ENCODE measurements at regions not wholly inside any gene's neighbourhood (a gene's known extent, or its start where the extent isn't known, plus 50 kb on each side); places are given as distances from the start of the nearest gene placed in this dataset.

DNA sequence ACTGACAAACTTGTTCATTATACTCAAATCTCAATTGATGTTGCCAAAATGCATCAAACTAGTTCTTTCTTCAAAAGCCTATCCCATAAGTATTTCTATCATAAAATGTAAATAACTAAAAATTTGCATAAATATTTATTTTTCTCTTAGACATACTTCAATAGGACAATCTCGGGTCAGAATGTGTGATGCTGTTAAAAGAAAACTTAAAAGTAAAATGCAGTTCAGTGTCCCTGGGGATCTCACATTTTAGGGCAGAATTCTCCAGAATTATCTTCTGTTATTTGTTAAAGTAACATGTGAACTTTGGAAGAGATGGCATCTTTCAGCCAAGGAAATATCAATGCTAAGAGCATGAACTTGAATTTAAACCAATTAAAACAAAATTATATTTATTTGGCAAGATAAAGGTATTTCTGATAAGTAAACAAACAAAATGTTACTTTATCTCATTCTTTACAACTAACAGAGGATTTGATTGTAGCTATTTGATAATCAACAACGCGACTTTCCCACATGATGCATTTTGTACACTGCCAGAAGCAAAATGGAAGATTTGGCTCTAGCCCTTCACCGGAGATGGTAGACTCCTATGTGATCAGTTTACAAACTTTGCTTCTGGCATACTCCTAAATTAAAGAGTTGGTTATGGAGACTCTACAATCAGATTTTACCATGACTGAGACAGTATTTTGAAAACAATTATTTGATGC is 169.5 kb upstream of the EDNRB start:
- intact Hi-C loops (cut with DNase I): no loop called here

DNA sequence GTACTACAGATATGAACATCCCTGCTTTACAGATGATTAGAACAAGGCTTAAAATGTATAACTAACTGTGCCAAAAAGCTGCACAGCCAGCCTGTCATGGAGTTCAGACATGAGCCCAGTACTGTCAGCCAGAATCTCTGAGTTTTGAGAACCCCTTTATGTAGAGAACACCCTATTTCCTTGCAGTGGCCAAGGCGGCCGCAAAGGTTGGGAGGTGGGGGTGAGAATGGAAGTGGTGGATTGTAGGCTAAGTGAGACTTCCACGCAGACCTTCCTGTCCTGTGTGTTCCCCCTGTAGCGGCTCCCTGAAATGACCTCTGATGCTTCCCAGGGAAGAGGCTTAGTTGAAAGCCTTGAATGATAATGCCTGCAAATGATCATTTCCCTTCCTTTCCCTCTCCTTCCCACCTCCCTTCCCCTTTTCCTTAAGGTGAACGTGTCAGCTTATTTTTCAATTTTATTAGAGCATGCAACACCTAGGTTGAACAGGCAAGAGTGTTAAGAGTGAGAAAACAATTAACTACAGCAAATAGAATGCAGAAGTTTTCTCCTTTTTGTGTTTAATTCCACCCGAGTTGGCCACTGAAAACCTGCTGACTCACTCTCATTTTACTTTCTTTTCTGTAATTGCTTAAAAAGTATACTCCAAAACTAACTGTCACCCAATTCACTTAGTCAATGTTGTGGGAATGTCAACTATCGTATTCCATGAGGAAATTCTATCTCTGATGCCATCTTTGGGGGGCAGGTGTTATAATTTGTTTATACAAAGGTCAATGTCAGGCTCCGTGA is 167.0 kb upstream of the EDNRB start:
- ATAC-seq: peak in 2 of 4 donors; percentile 11 to 26
- 21% methylated on average over 7 of the region's 8 CpGs for WGBS (ENCODE audit: insufficient coverage, low coverage, low lambda C conversion rate, missing lambda C conversion rate)
- H3K36me3 ChIP-seq: no peaks in the 10 kb centered on the region
- H3K4me1 ChIP-seq: no peaks in the 10 kb centered on the region
- no peak overlapping the region for H3K27ac ChIP-seq
- TF ChIP-seq POLR2A (IDR thresholded peaks at IDR 0.05): no peak
- TF ChIP-seq, protein P1, sequence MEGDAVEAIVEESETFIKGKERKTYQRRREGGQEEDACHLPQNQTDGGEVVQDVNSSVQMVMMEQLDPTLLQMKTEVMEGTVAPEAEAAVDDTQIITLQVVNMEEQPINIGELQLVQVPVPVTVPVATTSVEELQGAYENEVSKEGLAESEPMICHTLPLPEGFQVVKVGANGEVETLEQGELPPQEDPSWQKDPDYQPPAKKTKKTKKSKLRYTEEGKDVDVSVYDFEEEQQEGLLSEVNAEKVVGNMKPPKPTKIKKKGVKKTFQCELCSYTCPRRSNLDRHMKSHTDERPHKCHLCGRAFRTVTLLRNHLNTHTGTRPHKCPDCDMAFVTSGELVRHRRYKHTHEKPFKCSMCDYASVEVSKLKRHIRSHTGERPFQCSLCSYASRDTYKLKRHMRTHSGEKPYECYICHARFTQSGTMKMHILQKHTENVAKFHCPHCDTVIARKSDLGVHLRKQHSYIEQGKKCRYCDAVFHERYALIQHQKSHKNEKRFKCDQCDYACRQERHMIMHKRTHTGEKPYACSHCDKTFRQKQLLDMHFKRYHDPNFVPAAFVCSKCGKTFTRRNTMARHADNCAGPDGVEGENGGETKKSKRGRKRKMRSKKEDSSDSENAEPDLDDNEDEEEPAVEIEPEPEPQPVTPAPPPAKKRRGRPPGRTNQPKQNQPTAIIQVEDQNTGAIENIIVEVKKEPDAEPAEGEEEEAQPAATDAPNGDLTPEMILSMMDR (IDR thresholded peaks at IDR 0.05): no peak
- H3K4me3 ChIP-seq: no peak overlapping the region
- no peak for DNase-seq
- intact Hi-C loops (cut with DNase I): no loop called here
- H3K27me3 ChIP-seq: no peaks in the 10 kb centered on the region
- H3K9me3 ChIP-seq: peaks cover 0 to 3% (median 0%) of the 10 kb centered on the region in 4 donors

More for the DNA sequence above, 169.5 kb upstream of the EDNRB start:
- TF ChIP-seq, protein P1 (IDR thresholded peaks at IDR 0.05): no peak
- no peak for TF ChIP-seq POLR2A (IDR thresholded peaks at IDR 0.05)
- ATAC-seq (no peak), DNase-seq (no peak)
- WGBS (ENCODE audit: insufficient coverage, low coverage, low lambda C conversion rate, missing lambda C conversion rate): 54% methylated on average over 4 of the region's 4 CpGs
- H3K4me1 ChIP-seq: no peaks in the 10 kb centered on the region
- H3K4me3 ChIP-seq: no peak overlapping the region
- no peaks in the 10 kb centered on the region for H3K27me3 ChIP-seq
- H3K9me3 ChIP-seq: no peaks in the 10 kb centered on the region
- no peak overlapping the region for H3K27ac ChIP-seq
- no peaks in the 10 kb centered on the region for H3K36me3 ChIP-seq

DNA sequence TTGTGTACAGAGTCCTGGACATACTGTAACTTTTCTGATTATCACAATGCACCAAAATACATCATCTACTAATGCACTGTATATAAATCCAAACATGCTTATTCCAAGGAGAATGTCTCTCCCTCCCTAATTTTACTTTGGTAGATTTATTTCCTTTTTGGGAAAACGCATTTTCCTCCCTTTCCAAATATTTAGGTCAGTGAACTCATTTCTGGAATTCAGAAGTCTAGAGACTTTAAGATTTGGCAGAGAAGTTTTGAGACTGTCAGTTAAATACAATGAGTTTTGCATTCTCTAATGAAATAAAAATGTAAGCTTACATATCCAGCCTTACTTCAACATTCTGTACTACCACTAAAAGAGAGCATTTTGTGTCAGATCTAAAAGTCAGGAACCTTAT is 165.8 kb upstream of the EDNRB start:
- 29% methylated on average over 1 of the region's 1 CpG for WGBS (ENCODE audit: insufficient coverage, low coverage, low lambda C conversion rate, missing lambda C conversion rate)
- peaks cover 0 to 3% (median 0%) of the 10 kb centered on the region in 4 donors for H3K9me3 ChIP-seq
- intact Hi-C loops (cut with DNase I): no loop called here
- no peaks in the 10 kb centered on the region for H3K4me1 ChIP-seq
- DNase-seq (no peak), ATAC-seq (no peak)
- H3K36me3 ChIP-seq: no peaks in the 10 kb centered on the region
- no peak overlapping the region for H3K4me3 ChIP-seq
- H3K27ac ChIP-seq: no peak overlapping the region
- H3K27me3 ChIP-seq: no peaks in the 10 kb centered on the region
- TF ChIP-seq, protein P1 (IDR thresholded peaks at IDR 0.05): no peak
- no peak for TF ChIP-seq POLR2A (IDR thresholded peaks at IDR 0.05)

DNA sequence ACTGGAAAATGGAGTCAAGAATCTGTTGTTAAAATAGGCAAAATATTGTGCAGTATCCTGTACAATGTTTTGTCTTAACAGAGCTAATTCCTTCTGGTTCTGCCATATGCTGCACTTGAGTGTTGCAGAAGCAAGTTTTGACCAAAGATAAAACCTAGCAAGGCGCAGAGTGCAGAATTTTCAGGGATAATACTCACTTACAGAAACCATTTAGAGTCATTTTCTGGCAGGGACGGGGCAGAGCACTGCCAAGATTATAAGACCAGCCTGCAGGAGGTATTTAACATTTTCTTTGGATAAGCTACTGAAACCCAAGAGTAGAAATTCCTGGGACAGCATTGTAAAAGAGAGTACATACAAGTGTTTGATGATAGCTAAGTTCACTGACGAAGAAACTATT is 159.5 kb upstream of the EDNRB start:
- peaks cover 0 to 3% (median 0%) of the 10 kb centered on the region in 4 donors for H3K9me3 ChIP-seq
- no peak overlapping the region for H3K4me3 ChIP-seq
- H3K36me3 ChIP-seq: no peaks in the 10 kb centered on the region
- DNase-seq: no peak
- intact Hi-C loops (cut with DNase I): no loop called here
- 33% methylated on average over 3 of the region's 3 CpGs for WGBS (ENCODE audit: insufficient coverage, low coverage, low lambda C conversion rate, missing lambda C conversion rate)
- H3K27ac ChIP-seq: no peak overlapping the region
- no peak for ATAC-seq
- H3K4me1 ChIP-seq: no peaks in the 10 kb centered on the region
- H3K27me3 ChIP-seq: no peaks in the 10 kb centered on the region
- TF ChIP-seq, protein P1 (IDR thresholded peaks at IDR 0.05): no peak
- no peak for TF ChIP-seq POLR2A (IDR thresholded peaks at IDR 0.05)
